Retinal pigment epithelial cell (primary cell): ENCODE measurements at regions not wholly inside any gene's neighbourhood (a gene's known extent, or its start where the extent isn't known, plus 50 kb on each side); places are given as distances from the start of the nearest gene placed in this dataset.

Experiments
- DNase-seq: peaks from one replicate; pipeline ENCODE4 v3.0.0-alpha.2; 2010; ENCODE audit warnings: low read depth
- H3K4me3 ChIP-seq: 2 replicates; pipeline ENCODE4 v1.5.1; 2011; ENCODE audit warnings: mild to moderate bottlenecking, low read length, control low read depth, moderate library complexity
- CTCF ChIP-seq: conservative IDR thresholded peaks from 2 replicates; pipeline ENCODE4 v1.5.1; 2011; ENCODE audit warnings: low read depth, low read length, control low read depth, inconsistent platforms

- DNase-seq, result no peak
- H3K4me3 ChIP-seq, result no peak overlapping the region
- TF ChIP-seq CTCF, result no peak
Measured at GRCh38 chr7:121519548-121520521, 123.7 kb upstream of the FAM3C start.

DNA sequence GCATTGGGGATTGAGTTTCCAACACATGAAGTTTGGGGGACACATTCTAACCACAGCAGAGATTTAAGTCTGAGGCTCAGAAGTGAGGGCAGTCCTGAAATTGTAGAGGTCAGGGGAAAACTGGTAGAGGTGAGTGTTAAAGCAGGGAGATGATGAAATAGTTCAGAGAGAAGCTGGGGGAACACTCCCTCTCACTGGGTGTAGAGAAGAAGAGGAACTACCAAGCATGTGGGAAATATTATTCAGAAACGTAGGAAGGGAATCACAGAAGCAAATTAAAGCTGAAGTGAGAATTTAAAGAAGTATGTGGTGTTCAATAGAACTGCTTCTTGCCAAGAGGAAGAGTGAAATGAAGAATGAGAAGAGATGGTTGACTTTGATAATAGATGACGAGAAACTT lies 121.5 kb upstream of the FAM3C start:
- no peak for TF ChIP-seq CTCF
- no peak for DNase-seq
- H3K4me3 ChIP-seq, result no peak overlapping the region

DNA sequence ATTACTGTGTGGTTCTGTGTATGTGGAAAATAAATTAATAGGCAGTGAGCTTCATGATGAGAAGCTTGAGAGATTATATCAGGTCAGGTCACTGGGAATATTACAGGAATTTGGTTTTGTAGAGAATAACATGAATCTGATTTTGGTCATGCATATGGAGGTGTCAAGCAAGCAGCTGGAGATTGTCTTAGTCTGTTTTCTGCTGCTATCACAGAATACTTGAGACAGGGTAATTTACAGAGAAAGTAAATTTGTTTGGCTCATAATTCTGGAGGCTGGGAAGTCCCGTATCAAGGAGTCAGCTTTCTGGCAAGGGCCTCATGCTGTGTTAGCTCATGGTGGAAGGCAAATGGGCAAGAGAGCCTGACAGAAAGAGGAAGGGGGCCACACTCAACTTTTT lies 120.7 kb upstream of the FAM3C start:
- no peak for TF ChIP-seq CTCF
- no peak for DNase-seq
- no peak overlapping the region for H3K4me3 ChIP-seq

DNA sequence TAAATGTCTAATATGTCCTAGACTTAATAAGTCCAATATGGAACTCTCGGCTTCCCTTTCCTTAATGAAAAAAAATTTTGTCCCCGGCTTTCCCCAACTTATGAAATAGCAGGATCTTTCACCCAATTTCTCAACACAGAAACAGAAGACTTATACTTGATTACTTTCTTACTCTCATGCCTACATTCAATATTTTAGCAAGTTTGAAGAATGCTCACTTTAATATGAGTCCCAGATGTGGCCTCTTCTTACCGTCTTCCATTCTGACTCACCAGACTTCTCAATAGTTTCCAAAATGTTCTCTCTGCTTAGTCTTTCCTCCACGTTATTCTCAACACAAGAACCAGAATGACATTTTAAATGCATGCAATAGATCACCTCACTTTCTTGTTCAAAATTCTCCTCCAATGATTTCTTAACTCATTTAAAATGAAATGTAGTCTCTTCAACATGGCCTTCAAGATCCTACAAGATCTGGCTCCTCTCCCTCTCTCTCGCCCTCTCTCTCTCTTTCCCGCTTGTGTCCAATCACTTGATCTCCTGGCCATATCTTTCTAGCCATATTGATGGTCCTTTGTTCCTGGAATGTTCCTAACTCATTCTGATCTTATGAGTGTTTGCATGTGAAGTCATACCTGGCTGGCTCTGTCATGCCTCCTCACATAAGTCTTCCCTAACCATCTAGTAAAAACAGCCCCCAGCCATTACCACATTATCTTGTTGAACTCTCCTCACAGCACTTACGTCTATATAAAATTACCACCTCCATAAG lies 119.7 kb upstream of the FAM3C start:
- no peak for TF ChIP-seq CTCF
- no peak for DNase-seq
- H3K4me3 ChIP-seq, result no peak overlapping the region

- no peak for TF ChIP-seq CTCF
- DNase-seq, result no peak
- no peak overlapping the region for H3K4me3 ChIP-seq
Measured at GRCh38 chr7:121515229-121515628, 119.1 kb upstream of the FAM3C start.

- no peak overlapping the region for H3K4me3 ChIP-seq
- TF ChIP-seq CTCF, result no peak
- no peak for DNase-seq
Measured at GRCh38 chr7:121513105-121513504, 117.0 kb upstream of the FAM3C start.
